Stomach (tissue), 8 donors: ENCODE measurements at regions not wholly inside any gene's neighbourhood (a gene's known extent, or its start where the extent isn't known, plus 50 kb on each side); places are given as distances from the start of the nearest gene placed in this dataset.

Experiments
- DNase-seq, 2 donors: peaks; one replicate each; pipeline versions ENCODE4 v3.0.0 to v3.0.0-alpha.2; 2013 to 2019
- H3K27ac ChIP-seq, 5 donors: fragments of 200-600 bp in 4 of 5; sonication (generic) in 4 of 5; one replicate each; pipeline ENCODE4 v1.5.1; 2013 to 2019; ENCODE audit warnings: mild to moderate bottlenecking in 1 of 5, moderate library complexity in 1 of 5
- H3K27me3 ChIP-seq, 3 donors: fragments of 200-600 bp; sonication (generic); one replicate each; pipeline ENCODE4 v1.5.1; 2017 to 2019; ENCODE audit warnings: mixed run types in 1 of 3
- H3K36me3 ChIP-seq, 4 donors: fragments of 200-600 bp; sonication (generic); 1 replicate in 3 of 4; 2 replicates in 1 of 4; pipeline ENCODE4 v1.5.1; 2016 to 2019
- H3K4me1 ChIP-seq, 4 donors: fragments of 200-600 bp; sonication (generic); one replicate each; pipeline ENCODE4 v1.5.1; 2016 to 2019
- H3K4me3 ChIP-seq, 4 donors: fragments of 200-600 bp; sonication (generic) in 3 of 4; one replicate each; pipeline ENCODE4 v1.5.1; 2016 to 2019; ENCODE audit warnings: mild to moderate bottlenecking in 1 of 4
- H3K9me3 ChIP-seq, 4 donors: fragments of 200-600 bp; sonication (generic); one replicate each; pipeline ENCODE4 v1.5.1; 2016 to 2019
- CTCF ChIP-seq, 7 experiments: fragments of 450-650 bp in 4 of 7; fragments of 200-600 bp in 3 of 7; sonication (generic) in 3 of 7; IDR thresholded peaks; one replicate each; pipeline ENCODE4 v1.5.1; 2016 to 2019; ENCODE audit warnings: antibody characterized with exemption in 7 of 7, control low read depth in 2 of 7, mild to moderate bottlenecking in 1 of 7
- EP300 ChIP-seq: sonication (generic); formaldehyde crosslinking; IDR thresholded peaks from one replicate; pipeline ENCODE4 v1.6.1; 2017; ENCODE audit warnings: antibody characterized with exemption
- POLR2A ChIP-seq, 4 donors: fragments of 450-650 bp; IDR thresholded peaks; one replicate each; pipeline ENCODE4 v1.6.1; 2016; ENCODE audit warnings: antibody characterized with exemption in 4 of 4, control low read depth in 2 of 4, mild to moderate bottlenecking in 1 of 4, moderate library complexity in 1 of 4
- POLR2AphosphoS5 ChIP-seq, 3 donors: sonication (generic); formaldehyde crosslinking; IDR thresholded peaks; one replicate each; pipeline ENCODE4 v1.6.1; 2016; ENCODE audit warnings: antibody characterized with exemption in 3 of 3
- WGBS, 5 donors: extraction: QIAGEN DNeasy Blood & Tissue Kit in 3 of 5; methylation state at CpG; one replicate each; pipeline versions ENCODE4 v1.1.5 to v1.1.7; 2013 to 2018; 5-methylcytosine and 5-hydroxymethylcytosine counted together
- intact Hi-C: fragments of 100-400 bp; cut with DNase I; formaldehyde crosslinking; loops from one replicate; pipeline ENCODE4 v1.15.1; 2023; ENCODE audit warnings: low total_unique reads
- donor health status: healthy with polysubstance abuse.
- donor health status: Bipolar disorder and iron deficiency.
- donor health status: healthy.

- DNase-seq = no peak
- TF ChIP-seq CTCF (IDR thresholded peaks at IDR 0.05) (no peak), POLR2AphosphoS5 (IDR thresholded peaks at IDR 0.05) (no peak), EP300 (no peak), POLR2A (IDR thresholded peaks at IDR 0.05) (no peak)
- peaks cover 3 to 56% (median 15%) of the 10 kb centered on the region in 3 donors for H3K27me3 ChIP-seq
- H3K36me3 ChIP-seq = no peaks in the 10 kb centered on the region
- no peaks in the 10 kb centered on the region for H3K9me3 ChIP-seq
- no peak overlapping the region for H3K4me3 ChIP-seq
- H3K27ac ChIP-seq = no peak overlapping the region
- WGBS, 5 donors = 77 to 87% (median 84%) methylated on average over 26 to 29 of the region's 29 CpGs
- intact Hi-C loops = no loop called here
- H3K4me1 ChIP-seq = no peaks in the 10 kb centered on the region
Observed at GRCh38 chr12:131378176-131378842, 332.6 kb upstream of the SFSWAP start.

- peaks cover 3 to 64% (median 15%) of the 10 kb centered on the region in 3 donors for H3K27me3 ChIP-seq
- no peak overlapping the region for H3K27ac ChIP-seq
- no peaks in the 10 kb centered on the region for H3K36me3 ChIP-seq
- no peaks in the 10 kb centered on the region for H3K4me1 ChIP-seq
- no peak overlapping the region for H3K4me3 ChIP-seq
- no peak for DNase-seq
- 78 to 84% (median 84%) methylated on average over 16 to 31 of the region's 31 CpGs for WGBS, 5 donors
- H3K9me3 ChIP-seq = no peaks in the 10 kb centered on the region
- no peak for TF ChIP-seq CTCF (IDR thresholded peaks at IDR 0.05)
- no peak for TF ChIP-seq EP300
- TF ChIP-seq POLR2A (IDR thresholded peaks at IDR 0.05) = no peak
- TF ChIP-seq POLR2AphosphoS5 (IDR thresholded peaks at IDR 0.05) = no peak
- intact Hi-C loops = no loop called here
Observed at GRCh38 chr12:131378861-131379665, 331.8 kb upstream of the SFSWAP start.

- Histone ChIP-seq H3K4me3 (no peak overlapping the region), H3K27ac (no peak overlapping the region), H3K36me3 (no peaks in the 10 kb centered on the region), H3K27me3 (peaks cover 3 to 71% (median 15%) of the 10 kb centered on the region in 3 donors), H3K9me3 (no peaks in the 10 kb centered on the region), H3K4me1 (no peaks in the 10 kb centered on the region)
- WGBS, 5 donors = 30 to 44% (median 40%) methylated on average over 12 of the region's 12 CpGs
- TF ChIP-seq POLR2AphosphoS5 (IDR thresholded peaks at IDR 0.05) (no peak), CTCF (IDR thresholded peaks at IDR 0.05) (no peak)
- no peak for DNase-seq
- intact Hi-C loops = no loop called here
Observed at GRCh38 chr12:131379738-131380137, 331.2 kb upstream of the SFSWAP start.

GRCh38 chr12:131380220-131380964 is 330.5 kb upstream of the SFSWAP start:
- TF ChIP-seq POLR2AphosphoS5 (IDR thresholded peaks at IDR 0.05) (no peak), CTCF (IDR thresholded peaks at IDR 0.05) (no peak), POLR2A (IDR thresholded peaks at IDR 0.05) (no peak), EP300 (no peak)
- H3K27me3 ChIP-seq = peaks cover 3 to 76% (median 15%) of the 10 kb centered on the region in 3 donors
- H3K27ac ChIP-seq = no peak overlapping the region
- H3K4me3 ChIP-seq = no peak overlapping the region
- 49 to 59% (median 54%) methylated on average over 27 to 28 of the region's 28 CpGs for WGBS, 5 donors
- no peaks in the 10 kb centered on the region for H3K4me1 ChIP-seq
- H3K9me3 ChIP-seq = no peaks in the 10 kb centered on the region
- intact Hi-C loops = no loop called here
- no peaks in the 10 kb centered on the region for H3K36me3 ChIP-seq
- no peak for DNase-seq
